GM10248 (cell line): ENCODE measurements at regions not wholly inside any gene's neighbourhood (a gene's known extent, or its start where the extent isn't known, plus 50 kb on each side); places are given as distances from the start of the nearest gene placed in this dataset.

ENCODE experiments used
- CTCF ChIA-PET: fragments of 300-600 bp; sonication (Branson Sonifier 250); formaldehyde crosslinking; extraction: SDS; loops from one replicate; lab custom pipeline; 2021; ENCODE audit warnings: antibody characterized with exemption; lab: Yijun Ruan, JAX
- POLR2A ChIA-PET: fragments of 350-650 bp; sonication (Branson Sonifier 250); formaldehyde crosslinking; extraction: SDS; loops from one replicate; lab custom pipeline; 2020; ENCODE audit warnings: antibody characterized with exemption; lab: Yijun Ruan, JAX
- DNase-seq: peaks from one replicate; pipeline ENCODE4 v3.0.0; 2012; ENCODE audit errors: extremely low spot score
- TF ChIP-seq, protein P1 (sequence below): IDR thresholded peaks from 2 replicates; pipeline ENCODE4 v1.5.1; 2012; ENCODE audit warnings: mild to moderate bottlenecking, low read depth; ENCODE audit errors: extremely low read depth, missing control alignments, control extremely low read depth

DNA sequence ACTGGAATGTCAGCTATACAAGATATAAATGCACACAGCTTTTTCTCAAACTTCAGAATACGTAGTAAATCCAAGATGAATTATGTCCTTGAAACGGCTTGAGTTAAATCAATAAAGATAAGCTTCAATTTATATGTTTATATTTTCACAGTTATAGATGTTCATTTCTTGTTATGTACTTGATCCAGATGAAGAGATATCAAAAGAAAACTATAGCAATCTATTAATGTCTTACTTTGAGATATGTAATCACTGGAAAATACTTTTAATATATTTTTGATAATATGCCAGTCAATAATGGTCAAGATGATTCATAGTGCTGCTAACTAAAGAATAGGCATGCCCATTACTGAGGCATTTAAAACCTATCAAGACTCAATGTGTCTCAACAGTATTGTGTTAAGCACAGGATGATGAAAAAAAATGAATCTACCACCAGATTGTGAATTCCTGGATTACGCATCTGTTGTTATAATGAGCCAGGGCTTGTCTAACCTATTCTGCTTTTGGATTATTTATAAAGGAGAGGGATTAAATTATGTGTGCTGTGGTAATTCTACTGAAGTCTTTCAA is 372.6 kb upstream of the PRR16 start:
- ChIA-PET CTCF (no interaction called here), POLR2A (no interaction called here)
- DNase-seq: no peak
- TF ChIP-seq, protein P1, sequence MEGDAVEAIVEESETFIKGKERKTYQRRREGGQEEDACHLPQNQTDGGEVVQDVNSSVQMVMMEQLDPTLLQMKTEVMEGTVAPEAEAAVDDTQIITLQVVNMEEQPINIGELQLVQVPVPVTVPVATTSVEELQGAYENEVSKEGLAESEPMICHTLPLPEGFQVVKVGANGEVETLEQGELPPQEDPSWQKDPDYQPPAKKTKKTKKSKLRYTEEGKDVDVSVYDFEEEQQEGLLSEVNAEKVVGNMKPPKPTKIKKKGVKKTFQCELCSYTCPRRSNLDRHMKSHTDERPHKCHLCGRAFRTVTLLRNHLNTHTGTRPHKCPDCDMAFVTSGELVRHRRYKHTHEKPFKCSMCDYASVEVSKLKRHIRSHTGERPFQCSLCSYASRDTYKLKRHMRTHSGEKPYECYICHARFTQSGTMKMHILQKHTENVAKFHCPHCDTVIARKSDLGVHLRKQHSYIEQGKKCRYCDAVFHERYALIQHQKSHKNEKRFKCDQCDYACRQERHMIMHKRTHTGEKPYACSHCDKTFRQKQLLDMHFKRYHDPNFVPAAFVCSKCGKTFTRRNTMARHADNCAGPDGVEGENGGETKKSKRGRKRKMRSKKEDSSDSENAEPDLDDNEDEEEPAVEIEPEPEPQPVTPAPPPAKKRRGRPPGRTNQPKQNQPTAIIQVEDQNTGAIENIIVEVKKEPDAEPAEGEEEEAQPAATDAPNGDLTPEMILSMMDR: no peak

DNA sequence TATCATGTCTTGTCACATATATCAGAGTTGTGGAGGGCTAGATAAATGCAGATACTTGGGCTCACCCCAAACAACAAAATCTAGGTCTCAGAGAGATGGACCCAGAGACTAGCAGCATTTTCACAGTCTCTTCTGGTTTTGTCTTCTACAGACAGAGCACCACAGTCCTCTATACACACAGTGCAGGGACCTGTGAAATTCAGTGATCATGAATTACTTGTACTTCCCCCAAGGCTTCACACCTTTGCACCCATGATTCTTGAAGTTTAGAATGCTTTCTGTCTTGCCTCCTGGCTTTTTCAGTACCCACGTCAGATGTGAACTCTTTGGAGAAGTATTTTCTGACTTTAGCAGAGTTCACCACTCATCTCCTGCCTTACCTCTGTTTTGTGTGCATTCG is 371.5 kb upstream of the PRR16 start:
- ChIA-PET POLR2A (no interaction called here), CTCF (interaction anchor here (1.2 kb wide), 1 partner anchor 10 kb away, joined by 4 read pairs; no protein-coding TSS in a partner anchor)
- DNase-seq: no peak
- TF ChIP-seq, protein P1: no peak

DNA sequence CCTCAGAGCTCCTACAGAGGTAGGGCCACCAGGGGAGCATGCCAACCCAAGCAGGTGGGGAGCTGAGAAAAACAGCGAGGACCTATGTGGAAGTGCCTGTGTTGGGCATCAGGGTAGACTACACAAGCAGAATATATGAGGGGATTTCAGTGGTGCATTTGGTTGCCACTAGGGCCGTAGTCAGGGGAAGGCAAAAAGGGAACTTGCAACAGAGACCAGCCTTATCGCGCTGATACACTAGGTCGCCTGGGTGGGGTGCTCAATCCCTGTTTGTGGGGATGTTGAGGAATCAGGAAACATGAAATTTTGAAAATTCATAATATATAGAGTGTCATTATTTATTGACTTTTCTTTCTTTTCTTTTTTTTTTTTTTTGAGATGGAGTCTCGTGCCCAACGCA is 370.9 kb upstream of the PRR16 start:
- ChIA-PET POLR2A (no interaction called here), CTCF (interaction anchor here (1.2 kb wide), 1 partner anchor 11 kb away, joined by 4 read pairs; no protein-coding TSS in a partner anchor)
- TF ChIP-seq, protein P1: no peak
- no peak for DNase-seq

DNA sequence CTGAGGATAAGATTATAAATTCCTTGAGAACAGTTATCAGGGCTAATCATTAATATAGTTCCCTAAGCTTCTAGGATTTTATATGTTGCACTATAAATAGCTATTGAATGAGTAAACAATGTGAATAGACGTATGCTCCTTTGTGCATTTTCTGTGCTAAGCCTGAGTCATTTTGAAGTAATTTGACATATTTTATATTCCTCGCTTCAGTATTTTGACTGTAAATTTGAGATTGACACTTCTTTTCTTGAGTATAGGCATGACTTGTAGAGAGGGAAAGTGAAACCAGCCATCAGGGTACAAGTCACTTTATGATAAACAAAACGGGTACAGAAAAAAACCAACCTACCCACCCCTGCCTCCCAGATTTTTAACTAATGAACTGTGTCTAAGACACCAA is 367.7 kb upstream of the PRR16 start:
- TF ChIP-seq, protein P1: no peak

DNA sequence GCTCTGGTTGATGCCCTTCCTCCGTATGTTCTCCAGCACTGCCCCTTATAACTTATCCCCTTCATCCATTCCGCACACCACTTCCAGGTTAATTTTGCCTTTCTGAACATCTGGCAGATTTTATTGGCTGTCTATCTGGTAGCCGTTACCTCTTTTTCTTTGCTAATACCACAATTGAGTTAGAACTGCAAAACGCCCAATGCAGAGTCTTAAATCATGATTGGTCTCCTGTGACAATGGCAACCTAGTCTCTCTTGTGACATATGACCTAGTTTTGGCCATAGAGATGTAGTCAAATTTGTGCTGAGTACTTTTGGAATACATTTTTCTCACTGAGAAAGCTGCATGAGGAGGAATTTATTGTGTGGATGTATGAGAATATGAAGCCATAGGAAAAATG is 365.7 kb upstream of the PRR16 start:
- CTCF ChIA-PET: interaction anchor here (1.0 kb wide), 1 partner anchor 26 kb away, joined by 3 read pairs; no protein-coding TSS in a partner anchor
- DNase-seq: no peak
- TF ChIP-seq, protein P1: no peak
- POLR2A ChIA-PET: no interaction called here

More for the DNA sequence above, 367.7 kb upstream of the PRR16 start:
- POLR2A ChIA-PET: no interaction called here
- CTCF ChIA-PET: no interaction called here
- DNase-seq: no peak

DNA sequence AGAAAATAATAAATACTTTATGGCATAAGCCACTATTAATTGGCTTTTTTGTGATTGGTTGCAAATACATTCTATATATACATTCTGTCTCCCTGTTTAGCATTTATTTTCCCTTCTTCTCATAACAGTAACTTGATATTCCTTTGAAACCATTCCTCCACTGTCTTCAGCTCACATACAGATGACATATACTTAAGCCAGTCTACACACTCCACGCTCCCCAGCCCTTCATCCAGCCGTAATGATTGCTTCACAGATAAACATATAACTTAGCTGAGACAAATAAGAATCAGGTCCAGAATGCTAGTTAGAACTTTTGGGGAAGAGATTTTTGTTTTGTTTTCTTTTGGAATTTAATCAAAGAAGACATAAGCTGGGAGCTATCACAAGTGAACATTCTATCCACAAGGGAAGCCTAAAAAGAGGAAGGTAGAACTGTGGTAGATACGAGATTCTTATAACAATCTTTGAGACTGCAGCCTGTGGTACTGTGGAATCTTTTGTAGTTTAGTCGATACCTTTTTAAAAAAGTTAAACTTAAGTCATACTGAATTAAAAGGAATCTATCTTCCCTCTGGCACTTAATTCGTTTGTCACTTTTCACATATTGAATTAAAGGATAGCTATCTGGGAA is 365.1 kb upstream of the PRR16 start:
- DNase-seq: no peak
- POLR2A ChIA-PET: no interaction called here
- TF ChIP-seq, protein P1: no peak
- CTCF ChIA-PET: interaction anchor here (1.0 kb wide), 1 partner anchor 26 kb away, joined by 3 read pairs; no protein-coding TSS in a partner anchor
